Fibroblast of skin of left quadriceps (primary cell): ENCODE measurements at regions not wholly inside any gene's neighbourhood (a gene's known extent, or its start where the extent isn't known, plus 50 kb on each side); places are given as distances from the start of the nearest gene placed in this dataset.

ENCODE experiments used
- DNase-seq, 2 experiments: peaks; one replicate each; pipeline ENCODE4 v3.0.0-alpha.2; 2013; ENCODE audit warnings: low read depth in 2 of 2

DNA sequence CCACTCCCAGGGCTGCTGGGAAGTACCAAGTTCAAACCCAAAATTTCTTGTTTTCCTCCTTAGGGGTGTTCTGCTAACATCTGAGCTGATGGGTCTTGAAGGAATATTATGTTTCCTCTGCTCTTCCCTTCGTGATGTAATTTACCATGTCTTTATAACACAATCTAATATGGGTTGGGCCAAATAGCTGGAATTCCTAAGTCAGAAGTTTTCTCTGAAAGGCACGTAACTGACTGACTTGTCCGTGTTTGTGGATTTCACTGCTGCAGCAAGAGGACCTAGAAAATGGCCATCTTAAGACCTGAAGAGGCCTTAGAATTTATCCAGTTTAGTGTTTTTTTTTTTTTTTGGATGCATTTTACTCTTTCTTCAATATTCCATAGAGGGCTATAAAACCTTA lies 256.7 kb downstream of the DCDC2C start:
- no peak for DNase-seq

DNA sequence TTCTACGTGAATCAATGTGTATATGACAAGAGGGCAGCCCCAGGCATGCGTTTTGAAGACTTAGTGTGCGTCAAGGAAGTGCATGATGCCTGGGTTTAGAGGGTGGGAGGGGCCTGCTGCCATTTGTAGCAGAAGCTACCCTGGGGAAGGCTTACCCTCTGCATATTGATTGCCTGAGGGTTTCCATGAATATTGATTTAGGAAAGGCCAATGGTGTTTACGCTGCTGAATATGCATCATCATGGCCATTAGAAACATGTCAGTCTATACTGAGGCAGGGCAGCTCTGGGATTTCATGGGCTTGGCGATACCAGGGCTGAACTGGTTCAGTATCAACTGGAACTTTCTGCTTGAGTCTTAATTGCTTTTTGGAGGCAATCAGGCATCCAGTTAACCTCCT lies 259.3 kb downstream of the DCDC2C start:
- no peak for DNase-seq

DNA sequence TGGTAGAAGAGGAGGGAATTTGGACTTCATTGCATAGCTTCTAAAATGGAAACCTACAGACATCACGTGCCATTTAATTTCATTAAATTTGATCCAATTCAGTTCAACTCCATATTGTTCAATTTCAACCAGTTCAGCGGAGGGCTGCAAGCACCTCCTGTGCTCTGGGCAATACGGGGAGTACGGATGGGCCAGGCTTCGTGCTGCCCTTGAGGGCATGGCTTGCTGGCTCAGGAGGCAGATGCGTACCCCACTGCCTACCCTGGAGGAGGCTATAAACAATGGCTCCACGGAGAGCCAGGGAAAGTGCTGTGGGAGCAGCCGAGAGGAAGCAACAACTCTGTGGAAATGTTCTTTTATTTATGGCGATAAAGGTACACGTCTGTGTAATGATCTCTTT lies 261.8 kb downstream of the DCDC2C start:
- no peak for DNase-seq

DNA sequence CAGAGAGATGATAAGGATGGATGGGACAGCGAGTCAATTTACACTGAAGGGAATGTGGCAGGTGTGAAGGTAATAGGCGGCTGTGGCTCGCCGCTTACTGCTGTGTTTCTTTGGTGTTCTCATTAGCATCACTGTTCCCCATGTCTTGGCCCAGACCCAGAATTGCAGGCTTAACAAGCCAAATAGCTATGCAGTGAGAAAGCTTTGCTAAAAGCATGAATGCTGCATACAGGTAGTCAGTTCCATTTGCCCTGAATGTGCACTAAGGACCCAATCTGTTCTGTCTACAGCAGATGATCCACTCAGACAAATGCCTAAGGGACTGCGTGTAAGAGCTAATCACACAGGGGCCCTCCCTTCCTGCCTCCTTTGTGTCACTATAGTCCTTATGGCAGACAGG lies 262.6 kb downstream of the DCDC2C start:
- no peak for DNase-seq

DNA sequence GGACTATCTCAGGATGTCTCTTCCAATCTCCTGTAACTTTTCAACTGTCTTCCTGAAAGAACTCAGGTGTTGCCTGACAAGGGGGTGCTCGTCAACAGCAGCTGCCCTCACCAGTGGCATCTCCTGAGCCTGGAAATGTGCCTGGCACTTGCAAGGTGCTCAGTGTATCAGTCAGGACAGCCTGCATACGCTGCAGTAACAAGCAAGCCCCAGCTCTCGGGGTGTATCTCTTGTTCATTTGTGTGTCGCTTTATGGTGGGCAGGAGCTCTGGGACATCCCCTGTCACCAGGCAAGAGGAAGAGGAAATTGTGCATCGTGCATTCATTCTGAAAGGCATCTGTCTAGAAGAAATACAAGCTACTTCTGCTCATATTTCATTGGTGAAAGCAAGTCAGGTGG lies 263.1 kb downstream of the DCDC2C start:
- DNase-seq: no peak

DNA sequence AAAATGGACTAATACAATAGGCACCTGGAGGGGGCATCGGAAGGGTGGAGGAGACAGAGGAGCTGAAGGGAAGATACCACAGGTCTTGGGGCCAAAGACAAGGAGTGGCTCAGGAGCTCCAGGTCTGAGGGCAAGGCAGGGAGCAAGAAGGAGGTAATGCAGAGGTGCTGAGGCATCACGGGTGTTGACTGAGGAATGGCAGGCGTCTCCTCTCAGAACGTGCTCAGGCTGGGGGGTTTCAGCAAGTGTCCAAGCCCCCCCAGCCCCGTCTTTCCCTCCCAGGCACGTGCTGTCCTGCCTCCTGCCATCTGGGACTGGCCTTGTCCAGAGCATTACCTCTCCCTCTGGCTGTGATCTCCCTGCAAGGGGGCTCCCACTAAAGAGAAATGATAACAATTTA lies 265.4 kb downstream of the DCDC2C start:
- no peak for DNase-seq

DNA sequence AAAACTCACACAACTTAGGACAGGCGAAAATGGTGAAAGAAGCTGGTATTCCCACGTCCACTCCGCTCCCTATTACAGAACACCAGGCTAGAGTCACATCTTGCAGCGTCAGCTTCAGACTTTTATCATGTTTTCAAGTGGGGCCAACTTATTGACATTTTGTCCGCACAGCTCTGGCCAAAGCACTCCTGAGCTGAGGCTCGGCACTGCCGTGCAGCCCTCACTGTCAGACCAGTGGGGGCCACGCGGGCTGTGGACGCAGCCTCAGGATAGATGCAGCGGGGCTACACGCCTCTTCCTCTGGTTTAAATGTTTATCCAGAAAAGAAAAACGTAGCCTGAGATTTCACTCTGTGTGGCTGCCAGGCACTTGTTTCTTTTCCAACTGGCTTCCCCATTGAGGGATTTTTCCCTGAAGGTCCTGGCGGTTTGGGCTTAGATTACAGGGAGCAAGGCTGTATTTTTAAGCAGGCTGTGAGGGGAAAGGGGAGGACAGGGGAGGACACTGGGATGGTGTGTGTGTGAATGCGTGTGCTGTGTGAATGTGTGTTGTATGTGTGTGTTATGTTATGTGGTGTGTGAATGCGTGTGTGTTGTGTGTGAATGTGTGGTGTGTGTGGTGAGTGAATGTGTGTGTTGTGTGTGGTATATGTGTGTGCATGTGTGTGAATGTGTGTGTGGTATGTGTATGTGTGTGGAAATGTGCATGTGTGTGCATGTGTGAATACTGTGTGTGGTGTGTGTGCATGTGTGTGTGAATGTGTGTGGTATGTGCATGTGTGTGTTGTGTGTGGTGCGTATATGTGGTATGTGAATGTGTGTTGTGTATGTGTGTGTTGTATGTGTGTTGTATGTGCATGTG lies 267.6 kb downstream of the DCDC2C start:
- no peak for DNase-seq

DNA sequence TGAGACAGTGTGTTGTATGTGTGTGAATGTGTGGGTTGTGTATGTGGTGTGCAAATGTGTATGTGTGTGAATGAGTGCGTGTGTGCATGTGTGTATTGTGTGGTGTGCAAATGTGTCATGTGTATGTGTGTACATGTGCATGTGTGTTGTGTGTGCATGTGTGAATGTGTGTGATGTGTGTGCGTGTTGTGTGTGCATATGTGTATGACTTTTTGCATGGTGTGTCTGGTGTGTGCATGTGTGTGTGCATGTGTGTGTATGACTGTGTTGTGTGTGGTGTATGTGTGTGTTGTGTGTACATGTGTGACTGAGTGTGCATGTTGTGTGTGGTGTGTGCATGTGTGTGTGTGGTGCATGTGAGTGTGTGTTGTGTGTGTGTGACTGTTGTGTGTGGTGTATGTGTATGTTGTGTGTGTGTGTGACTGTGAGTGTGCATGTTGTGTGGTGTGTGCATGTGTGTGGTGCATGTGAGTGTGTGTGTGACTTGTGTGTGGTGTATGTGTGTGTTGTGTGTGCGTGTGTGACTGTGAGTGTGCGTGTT lies 268.3 kb downstream of the DCDC2C start:
- no peak for DNase-seq

DNA sequence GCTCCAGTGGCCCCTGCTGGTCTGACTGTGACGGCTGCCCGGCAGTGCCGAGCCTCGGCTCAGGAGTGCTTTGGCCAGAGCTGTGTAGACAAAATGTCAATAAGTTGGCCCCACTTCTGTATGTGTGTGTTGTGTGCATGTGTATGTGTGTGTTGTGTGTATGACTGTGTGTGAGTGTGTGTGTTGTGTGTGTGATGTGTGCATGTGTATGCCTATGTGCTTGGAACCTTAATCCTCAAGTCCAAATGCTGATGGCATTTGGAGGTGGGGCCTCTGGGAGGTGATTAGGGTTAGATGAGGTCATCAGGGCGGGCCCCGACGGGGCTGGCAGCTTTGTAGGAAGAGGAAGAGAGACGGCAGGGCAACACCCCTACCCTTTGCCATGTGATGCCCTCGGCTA lies 269.0 kb downstream of the DCDC2C start:
- no peak for DNase-seq

DNA sequence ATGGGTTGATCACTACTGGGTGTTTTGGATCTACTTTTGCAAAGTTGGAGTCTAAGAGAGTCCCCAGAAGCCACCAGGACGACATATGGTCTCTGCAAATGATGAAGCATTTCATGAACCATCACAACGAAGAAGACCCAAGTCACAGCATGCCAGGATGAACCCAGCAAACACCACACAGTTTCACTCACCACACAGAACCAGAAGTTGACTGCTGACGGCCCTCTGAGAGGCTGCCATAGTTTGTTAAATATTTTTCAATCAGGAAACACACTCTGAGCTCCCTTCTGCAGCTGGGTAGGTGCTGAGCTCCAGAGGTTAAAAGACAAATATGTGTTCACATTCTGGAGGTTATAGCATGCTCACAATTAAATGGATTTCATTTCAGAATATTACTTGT lies 271.4 kb downstream of the DCDC2C start:
- no peak for DNase-seq

DNA sequence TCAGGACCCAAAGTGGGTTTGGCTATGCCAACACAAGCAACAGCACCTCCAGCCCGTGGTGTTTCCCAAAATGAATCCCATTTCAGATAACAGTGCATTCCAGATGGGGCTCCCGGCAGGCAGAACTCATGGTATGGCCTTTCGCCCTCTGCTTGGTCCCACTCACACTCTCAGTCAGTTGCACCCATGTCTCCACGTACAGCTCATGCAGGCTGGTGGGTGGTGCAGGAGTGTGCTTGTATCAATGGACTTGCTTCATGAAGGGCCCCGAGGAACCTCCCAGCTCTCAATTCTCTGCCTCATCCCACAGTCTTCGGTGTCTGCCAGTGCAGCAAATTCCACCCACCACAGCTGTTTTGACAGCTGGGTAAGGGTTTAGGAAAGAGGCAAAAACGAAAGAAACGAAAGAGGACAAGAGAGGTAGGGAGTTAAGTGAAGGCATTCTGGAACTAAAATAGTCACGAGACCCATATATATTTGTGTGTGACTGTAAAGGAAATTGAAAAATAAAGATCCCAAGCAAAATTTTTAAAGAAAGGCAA lies 278.1 kb downstream of the DCDC2C start:
- no peak for DNase-seq

DNA sequence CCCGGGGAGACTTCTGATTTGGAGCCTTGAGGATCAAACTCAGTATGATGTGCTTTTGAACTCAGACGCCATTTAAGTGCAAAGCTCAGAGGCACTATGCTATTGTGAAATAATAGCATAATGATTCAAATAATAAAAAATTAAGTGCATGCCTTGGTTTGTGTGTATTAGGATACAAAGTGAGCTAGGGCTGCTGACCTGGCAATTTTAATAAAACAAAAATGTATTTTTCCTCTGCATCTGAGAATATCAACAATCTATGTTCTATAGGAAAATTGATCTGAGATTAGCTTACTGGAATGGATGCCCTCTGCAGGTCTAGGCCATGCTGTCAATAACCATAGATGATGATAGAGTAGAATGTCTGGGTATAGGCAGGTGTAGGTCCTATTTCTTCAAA lies 278.8 kb downstream of the DCDC2C start:
- DNase-seq: no peak

DNA sequence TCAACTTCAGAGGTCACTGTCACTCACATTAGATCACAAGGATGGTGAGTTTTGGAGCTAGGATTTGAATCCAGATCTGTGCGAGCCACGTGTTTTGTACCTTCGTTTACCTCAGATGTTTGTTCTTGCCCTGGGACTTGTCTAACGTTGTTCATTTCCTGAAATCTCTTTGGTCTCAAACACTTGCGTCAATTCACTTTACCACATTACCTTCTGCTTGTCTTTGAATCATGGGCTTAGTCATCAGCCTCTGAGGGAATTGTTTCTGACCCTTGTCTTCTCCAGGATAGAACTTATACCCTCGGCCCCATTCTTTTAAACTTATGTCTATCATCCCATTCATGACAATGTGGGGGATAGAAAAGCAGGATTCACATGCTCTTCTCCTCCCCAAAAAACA lies 282.7 kb downstream of the DCDC2C start:
- no peak for DNase-seq

DNA sequence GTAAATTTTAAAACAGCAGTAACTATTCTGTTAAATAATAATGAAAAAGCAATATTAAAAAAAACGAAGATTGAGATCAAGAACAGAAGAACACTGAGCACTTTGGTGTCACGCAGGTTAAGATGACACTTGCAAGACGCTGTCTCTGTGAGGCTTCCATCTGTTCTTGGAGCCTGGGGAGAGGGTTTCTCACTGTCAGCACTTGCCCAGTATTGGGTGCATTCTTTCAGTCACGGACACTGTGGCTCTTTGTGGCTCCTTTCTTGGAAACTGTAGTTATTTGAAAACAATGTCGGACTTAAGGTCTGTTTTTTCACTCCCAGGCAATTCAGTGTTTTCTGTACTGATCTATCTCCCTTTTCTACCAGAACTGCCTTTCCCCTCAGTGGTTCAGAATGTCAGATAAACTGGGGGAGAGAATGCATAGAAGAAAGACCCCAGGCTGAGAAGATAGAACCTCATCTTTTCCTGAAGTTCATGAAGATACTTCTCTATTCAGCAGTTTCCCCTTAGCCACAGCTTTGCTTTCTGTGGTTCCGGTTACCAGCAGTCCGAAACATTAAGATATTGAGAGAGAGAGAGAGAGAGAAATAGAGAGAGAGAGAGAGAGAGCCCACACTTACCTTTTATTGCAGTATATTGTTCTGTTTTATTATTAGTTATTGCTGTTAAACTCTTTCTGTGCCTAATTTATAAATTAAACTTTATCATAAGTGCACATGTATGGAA lies 283.3 kb downstream of the DCDC2C start:
- DNase-seq: no peak

DNA sequence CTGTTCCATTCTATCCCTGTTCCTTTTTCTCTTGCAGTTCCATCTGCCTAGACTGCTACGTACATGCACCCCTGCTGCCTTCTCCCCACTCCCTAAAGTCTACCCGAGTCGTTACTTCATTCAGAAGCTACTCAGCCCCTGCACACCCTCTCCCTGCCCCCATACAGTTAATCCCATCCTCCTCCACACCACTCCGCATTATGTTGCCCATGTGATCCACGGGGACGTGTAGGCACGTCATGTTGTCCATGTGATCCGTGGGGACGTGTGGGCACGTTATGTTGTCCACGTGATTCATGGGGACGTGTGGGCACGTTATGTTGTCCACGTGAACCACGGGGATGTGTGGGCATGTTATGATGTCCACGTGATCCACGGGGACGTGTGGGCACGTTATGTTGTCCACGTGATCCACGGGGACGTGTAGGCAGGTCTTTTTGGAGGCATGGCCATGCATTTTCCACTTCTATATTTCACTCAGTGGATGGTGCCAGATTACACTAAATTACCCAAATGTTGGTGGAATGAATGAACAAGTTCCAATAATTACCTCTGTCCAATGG lies 299.5 kb downstream of the DCDC2C start:
- no peak for DNase-seq

DNA sequence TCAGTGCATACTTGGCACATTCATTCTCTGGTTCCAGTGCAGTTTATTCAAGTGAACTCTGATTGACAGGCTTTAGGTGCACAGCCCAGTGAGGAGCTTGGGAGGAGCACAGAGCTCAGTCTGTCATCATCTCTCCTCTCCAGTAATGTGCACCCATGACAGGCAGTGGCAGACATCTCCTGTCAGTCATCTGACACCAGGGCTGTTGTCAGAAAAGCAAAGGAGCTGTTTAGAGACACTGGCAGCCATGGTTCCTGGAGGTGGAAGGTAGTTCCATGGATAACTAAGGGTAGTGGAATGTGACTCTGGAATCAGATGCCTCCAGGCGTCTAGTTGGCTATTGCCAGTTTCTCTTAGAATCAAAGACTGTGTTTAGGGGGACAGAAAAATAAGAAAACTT lies 308.8 kb downstream of the DCDC2C start:
- DNase-seq: no peak

DNA sequence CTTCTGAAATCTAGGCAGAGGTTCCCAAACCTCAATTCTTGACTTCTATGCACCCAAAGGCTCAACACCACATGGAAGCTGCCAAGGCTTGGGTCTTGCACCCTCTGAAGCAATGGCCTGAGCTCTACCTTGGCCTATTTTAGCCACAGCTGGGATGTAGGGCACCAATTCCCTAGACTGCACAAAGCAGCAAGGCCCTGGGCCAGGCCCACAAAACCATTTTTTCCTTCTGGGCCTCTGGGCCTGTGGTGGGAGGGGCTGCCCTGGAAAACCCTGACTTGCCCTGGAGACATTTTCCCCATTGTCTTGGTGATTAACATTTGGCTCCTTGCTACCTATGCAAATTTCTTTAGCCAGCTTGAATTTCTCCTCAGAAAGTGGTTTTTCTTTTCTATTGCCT lies 315.2 kb downstream of the DCDC2C start:
- DNase-seq: no peak

DNA sequence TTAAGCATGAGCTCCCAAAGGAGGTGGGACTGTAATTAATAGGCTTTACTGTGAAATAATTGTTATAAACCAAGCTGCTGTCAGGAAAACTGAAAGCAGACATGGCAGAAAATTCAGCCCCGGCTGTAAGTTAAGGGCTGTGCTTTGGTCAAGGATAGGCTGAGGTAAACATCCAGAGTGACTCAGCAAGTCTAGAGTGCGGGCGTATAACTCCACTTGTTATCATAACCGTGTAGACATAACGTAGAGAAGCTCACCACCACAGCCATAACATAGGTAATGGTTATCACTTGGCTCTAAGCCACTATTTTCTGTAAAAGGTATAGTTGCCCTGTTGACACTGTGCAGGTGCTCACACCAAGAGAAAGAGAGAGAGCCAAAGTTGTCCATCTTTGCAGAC lies 316.8 kb downstream of the DCDC2C start:
- no peak for DNase-seq

DNA sequence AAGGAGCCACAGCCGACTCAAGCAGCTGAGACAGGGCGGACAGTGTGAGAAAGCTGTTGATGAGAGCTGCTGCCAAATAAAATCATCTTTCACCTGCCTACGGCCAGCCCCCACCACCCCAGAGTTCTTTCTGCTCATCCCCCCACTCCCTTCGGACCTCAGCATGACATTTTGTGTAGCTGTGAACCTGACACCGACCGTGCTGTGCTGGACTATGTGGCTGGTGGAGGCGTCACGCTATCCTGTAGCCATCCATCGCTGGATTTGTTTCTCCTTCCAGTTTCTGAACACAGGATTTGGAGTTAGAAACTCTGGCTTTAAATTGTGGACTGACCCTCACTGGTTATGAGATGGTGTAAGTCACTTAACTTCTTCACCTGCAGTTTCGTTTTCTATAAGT lies 317.3 kb downstream of the DCDC2C start:
- DNase-seq: no peak

DNA sequence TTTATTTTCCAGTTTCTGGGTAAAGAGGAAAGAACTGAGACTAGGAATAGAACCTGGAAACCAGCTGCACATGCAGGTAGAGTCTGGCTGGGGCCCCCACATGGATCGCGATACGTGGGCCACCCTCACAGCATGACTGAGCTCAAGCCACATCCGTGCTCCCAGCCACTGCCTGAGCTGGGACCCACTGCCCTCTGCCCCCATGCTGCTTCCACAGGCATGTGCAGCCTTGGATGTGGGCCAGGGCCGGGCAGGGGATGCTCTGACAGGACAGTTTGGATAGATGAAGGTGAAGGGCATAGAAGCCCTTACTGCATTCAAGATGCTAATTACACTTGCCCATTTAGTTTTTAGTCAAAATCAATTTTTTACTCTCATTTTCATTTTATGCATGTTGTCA lies 321.2 kb downstream of the DCDC2C start:
- no peak for DNase-seq

DNA sequence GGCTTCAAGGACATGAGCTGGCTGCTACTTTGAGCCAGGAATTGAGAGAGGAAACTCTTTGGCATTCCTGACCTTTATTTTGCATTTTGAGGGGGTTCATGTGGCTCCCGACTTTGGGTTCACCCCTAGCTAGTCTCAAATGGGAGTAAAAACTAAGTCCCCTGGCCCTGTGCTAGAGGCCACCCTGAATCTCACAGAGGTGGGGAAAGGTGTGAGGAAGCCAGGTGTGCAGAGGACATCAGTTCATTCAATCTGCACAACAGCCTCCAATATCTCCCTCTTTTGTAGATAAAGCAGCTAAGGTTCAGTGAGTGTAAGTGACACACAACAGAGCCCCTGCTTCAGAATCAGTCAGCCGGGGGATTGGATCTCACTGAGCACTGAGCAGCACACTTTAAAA lies 325.7 kb downstream of the DCDC2C start:
- DNase-seq: no peak

DNA sequence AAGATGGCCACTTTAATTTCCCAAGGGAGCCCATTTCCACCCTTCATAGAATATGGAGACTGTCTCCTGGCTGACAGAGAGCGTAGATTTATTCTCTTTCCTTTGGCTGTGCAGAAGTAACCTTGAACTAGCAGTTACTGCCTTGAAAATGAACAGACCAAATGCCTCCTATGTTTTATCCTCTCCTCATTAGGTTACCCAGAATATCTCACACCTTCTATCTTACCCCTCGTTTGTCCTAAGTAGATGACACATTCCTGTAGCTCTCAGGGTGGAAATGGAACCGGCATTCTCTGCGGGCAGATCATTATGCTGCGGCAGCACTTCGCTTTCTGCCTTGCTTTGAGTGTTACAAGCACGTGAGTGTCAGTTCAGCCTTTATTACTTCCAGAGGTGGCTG lies 336.5 kb downstream of the DCDC2C start:
- no peak for DNase-seq
